HG03354 (cell line): ENCODE measurements at regions not wholly inside any gene's neighbourhood (a gene's known extent, or its start where the extent isn't known, plus 50 kb on each side); places are given as distances from the start of the nearest gene placed in this dataset.

Experiments
- ATAC-seq: cut with Tn5 transposase; IDR thresholded peaks from one replicate; pipeline ENCODE4 v1.9.1; 2021; ENCODE audit warnings: mild to moderate bottlenecking; ENCODE audit not compliant: unreplicated experiment, poor library complexity, severe bottlenecking

GRCh38 chr1:187226396-187226795, 397.6 kb downstream of the PLA2G4A start:
- no peak for ATAC-seq

GRCh38 chr1:187228790-187229189, 400.0 kb downstream of the PLA2G4A start:
- ATAC-seq = no peak

- ATAC-seq = no peak
These were observed 400.7 kb downstream of the PLA2G4A start for GRCh38 chr1:187229496-187229895.

- no peak for ATAC-seq
These were observed 406.0 kb downstream of the PLA2G4A start for GRCh38 chr1:187234706-187235105.

- no peak for ATAC-seq
These were observed 407.4 kb downstream of the PLA2G4A start for GRCh38 chr1:187236199-187236598.

- no peak for ATAC-seq
These were observed 407.9 kb downstream of the PLA2G4A start for GRCh38 chr1:187236676-187237075.

GRCh38 chr1:187237542-187237941, 408.8 kb downstream of the PLA2G4A start:
- no peak for ATAC-seq

GRCh38 chr1:187241971-187242370, 413.2 kb downstream of the PLA2G4A start:
- no peak for ATAC-seq

- ATAC-seq = no peak
These were observed 415.9 kb downstream of the PLA2G4A start for GRCh38 chr1:187244623-187245022.

GRCh38 chr1:187245201-187245600, 416.5 kb downstream of the PLA2G4A start:
- ATAC-seq = no peak

GRCh38 chr1:187249196-187249595, 420.4 kb downstream of the PLA2G4A start:
- ATAC-seq = no peak

- ATAC-seq = no peak
These were observed 424.2 kb downstream of the PLA2G4A start for GRCh38 chr1:187252923-187253322.

- ATAC-seq = no peak
These were observed 428.7 kb downstream of the PLA2G4A start for GRCh38 chr1:187257476-187257875.

GRCh38 chr1:187261637-187262036, 432.9 kb downstream of the PLA2G4A start:
- ATAC-seq = peak; percentile 56

- no peak for ATAC-seq
These were observed 434.0 kb downstream of the PLA2G4A start for GRCh38 chr1:187262731-187263130.

- no peak for ATAC-seq
These were observed 436.4 kb downstream of the PLA2G4A start for GRCh38 chr1:187264995-187265602.

- no peak for ATAC-seq
These were observed 437.3 kb downstream of the PLA2G4A start for GRCh38 chr1:187266051-187266450.

GRCh38 chr1:187267827-187268226, 439.1 kb downstream of the PLA2G4A start:
- no peak for ATAC-seq

GRCh38 chr1:187270256-187270655, 441.5 kb downstream of the PLA2G4A start:
- no peak for ATAC-seq

- no peak for ATAC-seq
These were observed 446.6 kb downstream of the PLA2G4A start for GRCh38 chr1:187275346-187275745.

GRCh38 chr1:187275985-187276575, 447.3 kb downstream of the PLA2G4A start:
- no peak for ATAC-seq

- no peak for ATAC-seq
These were observed 447.9 kb downstream of the PLA2G4A start for GRCh38 chr1:187276677-187277076.
